ENCODE measurements at regions not wholly inside any gene's neighbourhood (a gene's known extent, or its start where the extent isn't known, plus 50 kb on each side); places are given as distances from the start of the nearest gene placed in this dataset.

DNA sequence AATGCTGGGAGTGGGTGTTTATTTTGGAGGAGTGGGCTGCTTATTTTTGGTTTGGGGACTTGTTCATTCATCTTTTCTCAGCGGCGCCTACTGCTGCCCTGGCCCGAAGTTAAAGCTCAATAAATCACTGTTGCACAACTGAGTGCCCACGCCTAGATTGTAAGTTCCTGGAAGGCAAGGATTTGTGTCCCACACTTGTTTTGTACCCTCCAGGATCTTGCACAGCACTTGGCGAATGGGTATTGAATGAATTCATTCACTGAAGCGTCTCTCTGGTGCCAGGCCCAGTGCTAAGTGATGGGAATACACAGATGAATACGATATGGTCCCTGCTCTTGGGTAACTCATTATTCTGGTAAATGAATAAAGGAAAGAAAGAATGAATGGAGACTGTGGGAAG lies 153.3 kb upstream of the PARP11 start:
- no peaks in the 10 kb centered on the region for H3K27me3 Mint-ChIP-seq
- peaks cover 37% of the 10 kb centered on the region for H3K4me1 ChIP-seq (ENCODE audit: insufficient read depth, low read length)
- H3K36me3 Mint-ChIP-seq (ENCODE audit: low read depth), result no peaks in the 10 kb centered on the region
- H3K4me3 Mint-ChIP-seq, result no peak overlapping the region
- no peaks in the 10 kb centered on the region for H3K36me3 ChIP-seq (ENCODE audit: insufficient read depth, low read length)
- ChIA-PET CTCF (interaction anchor here (0.6 kb wide), 1 partner anchor 140 kb away, joined by 3 read pairs; no protein-coding TSS in a partner anchor), POLR2A (interaction anchor here (1.1 to 1.7 kb wide), 2 partner anchors 116 to 129 kb away, joined by 3 to 4 read pairs; no protein-coding TSS in a partner anchor)
- TF ChIP-seq, protein P1, sequence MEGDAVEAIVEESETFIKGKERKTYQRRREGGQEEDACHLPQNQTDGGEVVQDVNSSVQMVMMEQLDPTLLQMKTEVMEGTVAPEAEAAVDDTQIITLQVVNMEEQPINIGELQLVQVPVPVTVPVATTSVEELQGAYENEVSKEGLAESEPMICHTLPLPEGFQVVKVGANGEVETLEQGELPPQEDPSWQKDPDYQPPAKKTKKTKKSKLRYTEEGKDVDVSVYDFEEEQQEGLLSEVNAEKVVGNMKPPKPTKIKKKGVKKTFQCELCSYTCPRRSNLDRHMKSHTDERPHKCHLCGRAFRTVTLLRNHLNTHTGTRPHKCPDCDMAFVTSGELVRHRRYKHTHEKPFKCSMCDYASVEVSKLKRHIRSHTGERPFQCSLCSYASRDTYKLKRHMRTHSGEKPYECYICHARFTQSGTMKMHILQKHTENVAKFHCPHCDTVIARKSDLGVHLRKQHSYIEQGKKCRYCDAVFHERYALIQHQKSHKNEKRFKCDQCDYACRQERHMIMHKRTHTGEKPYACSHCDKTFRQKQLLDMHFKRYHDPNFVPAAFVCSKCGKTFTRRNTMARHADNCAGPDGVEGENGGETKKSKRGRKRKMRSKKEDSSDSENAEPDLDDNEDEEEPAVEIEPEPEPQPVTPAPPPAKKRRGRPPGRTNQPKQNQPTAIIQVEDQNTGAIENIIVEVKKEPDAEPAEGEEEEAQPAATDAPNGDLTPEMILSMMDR (IDR thresholded peaks at IDR 0.05), result no peak
- intact Hi-C loops (cut with DNase I, micrococcal nuclease), result no loop called here
- H3K9me3 ChIP-seq (ENCODE audit: control insufficient read depth in 1 of 2, insufficient read depth in 1 of 2, low read length in 2 of 2), result no peaks in the 10 kb centered on the region
- DNase-seq (no peak), ATAC-seq (ENCODE audit: poor library complexity) (no peak)
- H3K27ac Mint-ChIP-seq, result peak overlapping the region; percentile 80
- H3K4me3 ChIP-seq (ENCODE audit: low read length), result no peak overlapping the region
- no peaks in the 10 kb centered on the region for H3K9me3 Mint-ChIP-seq
- no peaks in the 10 kb centered on the region for H3K27me3 ChIP-seq (ENCODE audit: control insufficient read depth in 1 of 2, insufficient read depth in 2 of 2, low read length in 2 of 2)
- H3K4me1 Mint-ChIP-seq (ENCODE audit: low read depth), result peaks cover 50% of the 10 kb centered on the region
- H3K27ac ChIP-seq (ENCODE audit: low read depth in 1 of 2, low read length in 2 of 2), result no peak overlapping the region

DNA sequence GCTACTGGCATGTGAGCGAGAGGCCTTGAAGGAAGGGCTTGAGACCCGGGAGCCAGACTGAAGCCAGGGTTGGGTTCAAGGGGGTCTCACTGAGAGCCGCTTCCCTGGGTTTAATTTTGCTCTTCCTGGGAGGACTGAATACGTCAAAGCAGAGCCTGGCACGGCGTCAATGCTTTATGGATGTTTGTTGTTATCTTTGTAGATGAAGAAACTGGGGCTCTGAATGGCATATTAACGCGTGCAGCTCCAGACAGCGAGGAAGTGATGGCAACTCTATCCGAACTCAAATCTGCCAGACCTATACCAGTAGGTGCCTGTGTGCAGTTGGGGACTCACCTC lies 152.8 kb upstream of the PARP11 start:
- Mint-ChIP-seq H3K36me3 (ENCODE audit: low read depth) (no peaks in the 10 kb centered on the region), H3K4me3 (no peak overlapping the region), H3K9me3 (no peaks in the 10 kb centered on the region), H3K4me1 (ENCODE audit: low read depth) (peaks cover 50% of the 10 kb centered on the region), H3K27me3 (no peaks in the 10 kb centered on the region), H3K27ac (no peak overlapping the region)
- CTCF ChIA-PET, result interaction anchor here (0.6 kb wide), 1 partner anchor 140 kb away, joined by 3 read pairs; no protein-coding TSS in a partner anchor
- no peaks in the 10 kb centered on the region for H3K36me3 ChIP-seq (ENCODE audit: insufficient read depth, low read length)
- H3K4me1 ChIP-seq (ENCODE audit: insufficient read depth, low read length), result peaks cover 34% of the 10 kb centered on the region
- H3K9me3 ChIP-seq (ENCODE audit: control insufficient read depth in 1 of 2, insufficient read depth in 1 of 2, low read length in 2 of 2), result no peaks in the 10 kb centered on the region
- ATAC-seq (ENCODE audit: poor library complexity), result no peak
- intact Hi-C loops (cut with DNase I, micrococcal nuclease), result no loop called here
- no peaks in the 10 kb centered on the region for H3K27me3 ChIP-seq (ENCODE audit: control insufficient read depth in 1 of 2, insufficient read depth in 2 of 2, low read length in 2 of 2)
- TF ChIP-seq, protein P1 (IDR thresholded peaks at IDR 0.05), result no peak
- H3K27ac ChIP-seq (ENCODE audit: low read depth in 1 of 2, low read length in 2 of 2), result no peak overlapping the region
- no peak for DNase-seq
- H3K4me3 ChIP-seq (ENCODE audit: low read length), result no peak overlapping the region
- POLR2A ChIA-PET, result interaction anchor here (1.7 kb wide), 1 partner anchor 117 kb away, joined by 4 read pairs; no protein-coding TSS in a partner anchor

DNA sequence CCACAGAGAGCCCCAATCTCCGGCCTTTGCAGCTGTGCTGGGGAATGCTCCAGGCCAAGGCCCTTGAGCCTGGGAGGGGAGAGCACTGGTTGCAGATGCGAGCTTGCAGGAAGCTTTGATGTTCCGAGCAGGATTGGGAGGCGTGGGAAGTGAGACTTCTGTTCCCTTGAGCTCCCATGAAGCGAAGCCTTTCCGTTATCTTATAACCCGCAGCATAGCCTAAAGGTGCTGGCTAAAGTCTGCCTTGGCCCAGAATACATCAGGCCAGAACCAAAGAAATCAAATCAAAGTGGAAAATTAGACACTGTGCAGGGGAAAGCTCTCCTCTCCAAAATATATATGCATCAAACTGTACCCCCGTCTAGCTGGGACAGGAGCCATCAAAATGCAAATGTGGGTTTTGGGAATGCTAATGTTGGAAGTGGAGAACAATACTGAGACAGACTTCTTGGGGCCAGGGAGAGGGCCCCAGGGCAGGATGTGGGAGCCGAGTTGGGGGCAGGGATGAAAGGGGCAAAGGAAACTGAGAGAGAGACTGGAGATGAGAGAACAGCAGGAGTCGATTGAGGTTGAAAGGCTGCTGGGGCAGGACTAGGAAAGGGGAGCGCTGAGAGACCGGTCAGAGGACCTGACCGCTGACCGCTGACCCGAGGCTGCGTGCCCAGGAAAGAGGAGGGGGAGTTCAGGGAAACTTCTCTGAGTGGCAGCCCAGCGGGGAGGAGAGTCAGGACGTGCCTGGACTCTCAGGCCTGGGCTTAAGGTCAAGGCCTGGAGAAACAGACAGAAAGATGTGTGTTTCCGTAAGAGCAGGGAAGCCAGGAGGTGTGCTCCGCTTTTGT lies 152.2 kb upstream of the PARP11 start:
- ChIA-PET POLR2A (interaction anchor here (1.7 kb wide), 1 partner anchor 117 kb away, joined by 4 read pairs; no protein-coding TSS in a partner anchor), CTCF (interaction anchor here (0.6 kb wide), 1 partner anchor 139 kb away, joined by 3 read pairs; no protein-coding TSS in a partner anchor)
- Histone ChIP-seq H3K36me3 (ENCODE audit: insufficient read depth, low read length) (no peaks in the 10 kb centered on the region), H3K9me3 (ENCODE audit: control insufficient read depth in 1 of 2, insufficient read depth in 1 of 2, low read length in 2 of 2) (no peaks in the 10 kb centered on the region), H3K4me1 (ENCODE audit: insufficient read depth, low read length) (peaks cover 28% of the 10 kb centered on the region), H3K27me3 (ENCODE audit: control insufficient read depth in 1 of 2, insufficient read depth in 2 of 2, low read length in 2 of 2) (no peaks in the 10 kb centered on the region), H3K27ac (ENCODE audit: low read depth in 1 of 2, low read length in 2 of 2) (no peak overlapping the region), H3K4me3 (ENCODE audit: low read length) (no peak overlapping the region)
- H3K4me1 Mint-ChIP-seq (ENCODE audit: low read depth), result peaks cover 45% of the 10 kb centered on the region
- DNase-seq (no peak), ATAC-seq (ENCODE audit: poor library complexity) (no peak)
- TF ChIP-seq, protein P1 (IDR thresholded peaks at IDR 0.05), result no peak
- peak overlapping the region; percentile 39 for H3K4me3 Mint-ChIP-seq
- no peaks in the 10 kb centered on the region for H3K27me3 Mint-ChIP-seq
- no peak overlapping the region for H3K27ac Mint-ChIP-seq
- intact Hi-C loops (cut with DNase I, micrococcal nuclease), result no loop called here
- no peaks in the 10 kb centered on the region for H3K9me3 Mint-ChIP-seq
- no peaks in the 10 kb centered on the region for H3K36me3 Mint-ChIP-seq (ENCODE audit: low read depth)
